ENCODE measurements at regions not wholly inside any gene's neighbourhood (a gene's known extent, or its start where the extent isn't known, plus 50 kb on each side); places are given as distances from the start of the nearest gene placed in this dataset.

DNA sequence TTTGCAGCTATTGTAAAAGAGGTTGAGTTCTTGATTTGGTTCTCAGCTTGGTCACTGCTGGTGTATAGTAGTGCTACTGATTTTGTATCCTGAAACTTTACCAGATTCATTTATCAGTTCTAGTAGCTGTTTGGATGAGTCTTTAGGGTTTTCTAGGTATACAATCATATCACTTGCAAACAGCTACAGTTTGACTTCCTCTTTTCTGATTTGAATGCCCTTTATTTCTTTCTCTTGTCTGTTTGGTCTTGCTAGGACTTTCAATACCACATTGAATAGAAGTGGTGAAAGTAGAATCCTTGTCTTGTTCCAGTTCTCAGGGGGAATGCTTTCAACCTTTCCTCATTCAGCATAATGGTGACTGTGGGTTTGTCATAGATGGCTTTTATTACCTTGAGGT, 210.5 kb upstream of the DPP10 start:
- no peak overlapping the region for H3K4me3 ChIP-seq (ENCODE audit: low read depth, low read length)
- H3K27me3 ChIP-seq (ENCODE audit: control insufficient read depth, insufficient read depth, low read length): no peaks in the 10 kb centered on the region
- ChIA-PET POLR2A (no interaction called here), CTCF (no interaction called here)
- peaks cover 4% of the 10 kb centered on the region; the same call in 1 of the 2 replicates for H3K9me3 ChIP-seq (ENCODE audit: control insufficient read depth, insufficient read depth, low read length)
- DNase-seq (ENCODE audit: low read depth, low spot score): no peak
- no peak for TF ChIP-seq CTCF (IDR thresholded peaks at IDR 0.05; ENCODE audit: low read depth, low read length)
- H3K27ac ChIP-seq (ENCODE audit: low read depth, low read length): no peak overlapping the region

DNA sequence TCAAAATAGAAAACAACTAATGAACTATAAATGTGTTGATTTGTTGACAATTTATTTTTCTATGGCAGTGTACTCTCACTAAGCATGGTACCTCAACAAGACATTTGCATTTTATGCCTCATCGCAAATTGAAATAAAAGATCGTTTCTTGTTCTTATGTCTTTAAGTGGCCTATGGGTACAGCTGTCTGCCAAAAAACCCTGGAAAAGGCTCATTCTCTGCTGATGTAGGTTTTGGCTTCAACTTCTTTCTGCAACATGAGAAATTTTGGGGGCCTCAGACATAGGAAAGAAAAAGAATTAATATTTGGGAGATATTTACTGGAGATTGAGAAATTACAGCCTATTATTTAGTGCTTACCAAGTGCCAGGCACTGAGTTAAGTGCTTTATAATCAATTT, 205.1 kb upstream of the DPP10 start:
- H3K27ac ChIP-seq (ENCODE audit: low read depth, low read length): no peak overlapping the region
- ChIA-PET CTCF (no interaction called here), POLR2A (no interaction called here)
- no peak for DNase-seq (ENCODE audit: low read depth, low spot score)
- no peaks in the 10 kb centered on the region for H3K27me3 ChIP-seq (ENCODE audit: control insufficient read depth, insufficient read depth, low read length)
- TF ChIP-seq CTCF (IDR thresholded peaks at IDR 0.05; ENCODE audit: low read depth, low read length): no peak
- H3K4me3 ChIP-seq (ENCODE audit: low read depth, low read length): no peak overlapping the region
- peaks cover 4% of the 10 kb centered on the region; the same call in 1 of the 2 replicates for H3K9me3 ChIP-seq (ENCODE audit: control insufficient read depth, insufficient read depth, low read length)

GRCh38 chr2:114238910-114239559, 203.4 kb upstream of the DPP10 start:
- Histone ChIP-seq H3K4me3 (ENCODE audit: low read depth, low read length) (no peak overlapping the region), H3K27me3 (ENCODE audit: control insufficient read depth, insufficient read depth, low read length) (no peaks in the 10 kb centered on the region), H3K27ac (ENCODE audit: low read depth, low read length) (no peak overlapping the region), H3K9me3 (ENCODE audit: control insufficient read depth, insufficient read depth, low read length) (peaks cover 4% of the 10 kb centered on the region; the same call in 1 of the 2 replicates)
- TF ChIP-seq CTCF (IDR thresholded peaks at IDR 0.05; ENCODE audit: low read depth, low read length): no peak
- ChIA-PET CTCF (no interaction called here), POLR2A (no interaction called here)
- DNase-seq (ENCODE audit: low read depth, low spot score): no peak

GRCh38 chr2:114248648-114249047, 193.8 kb upstream of the DPP10 start:
- Histone ChIP-seq H3K9me3 (ENCODE audit: control insufficient read depth, insufficient read depth, low read length) (no peaks in the 10 kb centered on the region), H3K4me3 (ENCODE audit: low read depth, low read length) (no peak overlapping the region), H3K27me3 (ENCODE audit: control insufficient read depth, insufficient read depth, low read length) (no peaks in the 10 kb centered on the region), H3K27ac (ENCODE audit: low read depth, low read length) (no peak overlapping the region)
- no peak for TF ChIP-seq CTCF (IDR thresholded peaks at IDR 0.05; ENCODE audit: low read depth, low read length)
- ChIA-PET POLR2A (no interaction called here), CTCF (no interaction called here)
- no peak for DNase-seq (ENCODE audit: low read depth, low spot score)

- no peak for DNase-seq (ENCODE audit: low read depth, low spot score)
Observed at GRCh38 chr2:114252713-114253112, 189.7 kb upstream of the DPP10 start.

More at GRCh38 chr2:114252713-114253112, 189.7 kb upstream of the DPP10 start:
- H3K4me3 ChIP-seq (ENCODE audit: low read depth, low read length): no peak overlapping the region
- no peak overlapping the region for H3K27ac ChIP-seq (ENCODE audit: low read depth, low read length)
- no peaks in the 10 kb centered on the region for H3K27me3 ChIP-seq (ENCODE audit: control insufficient read depth, insufficient read depth, low read length)
- H3K9me3 ChIP-seq (ENCODE audit: control insufficient read depth, insufficient read depth, low read length): no peaks in the 10 kb centered on the region
- ChIA-PET CTCF (no interaction called here), POLR2A (no interaction called here)
- TF ChIP-seq CTCF (IDR thresholded peaks at IDR 0.05; ENCODE audit: low read depth, low read length): no peak
